ENCODE measurements at regions not wholly inside any gene's neighbourhood (a gene's known extent, or its start where the extent isn't known, plus 50 kb on each side); places are given as distances from the start of the nearest gene placed in this dataset.

- no peak for FAIRE-seq
These were observed 191.0 kb upstream of the C1orf174 start for GRCh38 chr1:4090976-4091660.

- no peak for FAIRE-seq
These were observed 191.9 kb upstream of the C1orf174 start for GRCh38 chr1:4091996-4092395.

- FAIRE-seq, result no peak
These were observed 193.9 kb upstream of the C1orf174 start for GRCh38 chr1:4093856-4094565.

DNA sequence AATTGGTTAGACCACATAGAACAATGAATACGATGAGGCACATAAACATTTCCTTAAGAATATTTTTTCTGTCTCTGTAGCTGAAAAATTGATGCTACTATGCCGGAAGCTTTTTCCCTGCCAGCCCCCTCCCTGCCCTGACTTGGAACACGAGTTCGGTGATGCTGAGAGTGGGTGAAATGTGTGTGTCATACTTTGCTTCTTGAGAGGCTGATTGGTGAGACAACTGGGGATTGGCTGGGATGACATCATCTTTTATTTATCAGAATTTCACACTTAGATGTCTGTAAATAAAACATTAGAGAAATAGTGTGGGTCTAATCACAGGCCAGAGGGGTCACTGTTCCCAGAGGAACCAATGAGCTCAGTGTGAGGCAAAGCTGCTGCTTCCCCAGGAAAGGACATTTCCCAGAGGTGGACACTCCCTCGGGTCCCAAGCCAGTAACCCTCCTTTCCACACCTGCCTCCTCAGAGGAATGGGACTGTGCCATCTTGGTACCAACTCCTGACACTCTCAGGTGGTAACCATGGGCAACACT is 195.4 kb upstream of the C1orf174 start:
- no peak for FAIRE-seq

DNA sequence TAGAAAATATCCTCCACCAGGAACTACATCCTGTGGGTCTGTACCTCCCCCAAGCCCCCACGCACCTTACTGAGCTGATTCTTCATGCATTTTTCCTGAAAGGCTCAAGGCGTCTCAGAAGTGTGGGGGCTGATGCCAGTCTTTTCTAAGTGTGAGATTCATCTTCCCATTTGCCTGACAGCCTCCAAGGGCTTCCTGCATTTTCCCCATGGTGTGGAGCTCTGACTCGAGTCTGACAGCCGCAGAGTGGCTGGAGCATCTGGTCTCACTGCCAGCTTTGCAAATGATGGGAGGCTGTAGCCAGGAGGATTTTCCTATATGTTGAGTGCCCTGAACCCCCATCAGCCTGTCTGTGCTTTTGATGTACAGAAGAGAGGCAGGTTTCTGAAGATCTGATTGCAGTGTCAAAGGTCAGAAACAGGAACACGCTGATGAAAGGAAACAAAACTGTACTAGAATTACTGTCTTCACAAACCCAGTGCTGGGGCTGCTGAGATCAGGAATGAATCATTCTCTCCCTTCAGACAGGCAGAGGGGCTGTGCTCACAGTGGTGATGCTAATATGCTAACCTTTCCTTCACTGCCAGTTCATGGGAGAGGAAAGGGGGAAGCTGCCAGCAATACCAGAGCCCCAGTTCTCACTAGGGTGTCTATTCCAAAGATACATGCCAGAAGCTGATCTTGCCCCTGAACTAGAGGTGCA is 201.5 kb upstream of the C1orf174 start:
- no peak for FAIRE-seq

DNA sequence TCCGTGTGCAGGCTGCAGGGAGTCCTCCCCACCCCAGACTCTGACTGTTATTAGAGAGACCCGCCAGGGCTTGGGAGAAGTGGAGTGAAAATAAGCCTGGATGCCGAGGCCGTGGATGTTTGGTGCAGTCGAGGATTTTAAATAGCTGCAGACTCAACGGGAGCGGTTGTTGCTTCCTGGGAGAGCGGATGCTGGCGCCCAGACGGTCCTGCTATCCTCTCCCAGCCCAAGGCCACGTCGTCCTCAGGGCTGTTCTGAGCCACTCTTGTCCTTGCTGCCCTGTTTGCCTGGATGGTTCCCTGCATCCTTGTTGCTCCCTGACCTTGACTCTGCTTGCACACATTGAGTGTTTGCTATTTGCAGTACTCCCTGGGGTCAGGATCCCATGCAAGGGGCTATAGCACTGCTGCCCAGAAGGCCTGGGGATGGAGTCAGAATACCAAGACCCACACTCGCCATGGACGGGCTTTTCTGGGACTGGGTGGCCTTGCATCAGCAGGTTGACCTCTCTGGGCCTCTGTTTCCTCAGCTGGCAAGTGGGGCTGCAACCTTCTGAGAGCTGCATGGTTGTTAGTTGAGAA is 205.3 kb upstream of the C1orf174 start:
- no peak for FAIRE-seq

DNA sequence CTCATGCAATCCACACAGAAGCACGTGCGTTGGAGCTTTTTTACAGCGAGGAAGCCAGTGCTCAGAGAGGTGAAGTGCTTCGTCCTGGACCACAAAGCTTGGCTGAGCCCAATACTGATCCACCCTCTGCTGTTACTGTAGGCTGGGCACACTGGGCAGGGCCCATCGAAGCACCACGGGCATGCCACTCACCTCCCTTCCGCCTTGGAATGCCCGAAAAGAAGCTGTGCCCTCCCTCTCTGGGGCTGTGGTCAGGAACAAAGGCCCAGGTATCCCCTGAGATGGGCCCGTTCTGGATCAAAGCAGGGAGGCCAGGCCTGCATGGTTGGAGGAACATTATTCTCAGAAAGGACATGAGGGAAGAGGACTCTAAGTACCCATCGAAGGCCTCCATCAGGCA is 206.7 kb upstream of the C1orf174 start:
- no peak for FAIRE-seq

- no peak for FAIRE-seq
These were observed 207.2 kb upstream of the C1orf174 start for GRCh38 chr1:4107291-4107690.

DNA sequence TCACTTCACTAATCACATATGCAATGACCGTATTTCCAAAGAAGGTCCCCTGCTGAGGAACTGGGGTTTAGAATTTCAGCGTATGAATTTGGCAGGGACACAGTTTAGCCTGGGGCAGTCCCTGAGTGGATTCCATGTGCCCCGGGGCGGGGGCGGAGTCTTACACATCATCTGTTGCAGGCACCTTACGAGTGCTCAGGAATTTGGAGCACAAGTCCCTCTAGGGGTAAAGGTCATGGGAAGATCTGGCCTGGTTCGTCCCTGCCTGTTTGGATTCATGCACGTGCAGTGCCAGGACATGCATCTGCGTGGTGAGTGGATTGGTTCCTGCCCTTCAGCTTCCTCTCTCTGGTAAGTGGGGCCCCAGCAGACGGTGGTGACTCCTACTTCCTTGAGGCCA is 208.3 kb upstream of the C1orf174 start:
- no peak for FAIRE-seq

DNA sequence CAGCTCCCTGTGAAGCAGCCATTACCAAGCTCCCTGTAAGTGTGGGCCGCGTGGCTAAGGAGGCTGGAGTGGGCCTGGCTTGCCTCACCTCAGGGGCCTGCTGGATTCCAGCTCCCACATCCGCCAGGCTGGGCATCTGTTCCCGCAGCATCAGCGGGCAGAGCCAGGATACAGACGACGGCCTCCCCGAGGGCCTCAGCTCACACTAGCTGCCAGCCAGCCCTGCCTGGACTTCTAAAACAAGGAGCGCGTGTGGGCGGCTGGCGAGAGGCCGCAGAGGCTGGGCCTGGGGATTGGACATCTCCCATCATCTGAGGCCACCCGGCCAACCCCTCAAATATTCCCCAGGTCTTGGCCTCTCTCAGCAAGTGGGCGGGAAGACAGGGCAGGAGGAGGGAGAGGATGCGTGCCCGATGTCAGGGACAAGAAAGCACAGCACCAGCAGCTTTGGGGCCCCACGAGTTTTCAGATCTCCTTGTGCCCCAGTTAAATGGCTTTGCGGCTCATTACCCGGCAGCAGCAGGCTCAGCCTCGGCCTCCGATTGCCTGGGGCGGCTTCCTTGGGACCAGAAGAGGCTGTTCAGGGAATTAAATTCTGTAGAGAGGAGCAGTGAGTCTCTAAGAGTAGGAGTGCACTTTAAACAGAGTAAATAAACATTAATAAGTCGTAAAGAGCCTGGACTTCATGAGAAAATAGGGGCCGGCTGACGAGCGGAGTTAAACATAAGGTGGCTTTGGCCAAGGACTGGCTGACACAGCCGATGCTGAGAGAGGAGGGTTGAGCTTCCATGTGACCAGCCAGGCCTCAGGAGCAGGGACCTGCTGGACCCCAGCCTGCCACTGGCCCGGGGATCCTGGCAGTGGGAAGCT is 208.9 kb upstream of the C1orf174 start:
- no peak for FAIRE-seq

DNA sequence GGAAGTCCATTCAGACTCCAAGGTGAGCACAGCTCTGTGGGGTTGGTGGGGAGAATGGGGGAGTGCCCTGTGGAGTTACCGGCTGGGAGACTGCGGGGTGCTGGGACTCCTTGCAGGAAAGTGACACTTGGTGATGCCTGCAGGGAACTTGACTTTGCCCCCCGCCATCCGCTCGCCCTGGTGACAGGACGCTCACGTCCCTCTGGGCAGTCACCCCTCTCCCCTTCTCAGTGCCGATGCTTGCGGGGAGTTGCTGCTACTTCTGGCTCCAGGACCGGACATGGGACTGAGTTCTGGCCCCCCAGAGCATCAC is 209.5 kb upstream of the C1orf174 start:
- no peak for FAIRE-seq

GRCh38 chr1:4110888-4111287 is 210.8 kb upstream of the C1orf174 start:
- FAIRE-seq, result no peak

GRCh38 chr1:4113897-4114296 is 213.8 kb upstream of the C1orf174 start:
- FAIRE-seq, result no peak

- no peak for FAIRE-seq
These were observed 215.3 kb upstream of the C1orf174 start for GRCh38 chr1:4115191-4115900.

GRCh38 chr1:4117196-4117595 is 217.1 kb upstream of the C1orf174 start:
- no peak for FAIRE-seq

- no peak for FAIRE-seq
These were observed 218.9 kb upstream of the C1orf174 start for GRCh38 chr1:4118746-4119515.

GRCh38 chr1:4119516-4120220 is 219.6 kb upstream of the C1orf174 start:
- no peak for FAIRE-seq

GRCh38 chr1:4120557-4121292 is 220.7 kb upstream of the C1orf174 start:
- no peak for FAIRE-seq

DNA sequence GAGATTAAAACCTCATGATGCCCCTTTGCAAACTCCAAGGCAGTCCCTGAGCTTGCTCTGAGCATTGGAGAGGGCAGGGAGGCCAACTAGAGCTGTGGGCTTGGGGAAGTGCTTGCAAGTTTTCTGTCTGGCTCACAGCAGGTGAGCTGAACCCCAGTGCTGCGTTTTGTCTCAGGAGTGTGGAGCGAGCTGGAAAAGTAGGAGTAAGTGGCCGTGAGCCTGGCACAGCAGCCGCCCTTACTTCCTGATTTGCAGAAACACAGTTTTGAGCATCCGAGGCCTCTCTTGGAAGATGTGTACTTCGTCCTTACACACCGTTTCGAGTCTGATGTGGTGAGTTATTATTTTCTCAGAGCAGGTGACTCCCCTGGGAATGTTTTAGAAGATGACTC is 221.2 kb upstream of the C1orf174 start:
- no peak for FAIRE-seq
